Left ventricle myocardium superior (tissue), 1 donor: ENCODE measurements at regions not wholly inside any gene's neighbourhood (a gene's known extent, or its start where the extent isn't known, plus 50 kb on each side); places are given as distances from the start of the nearest gene placed in this dataset.
A peak's percentile ranks its signal among the peaks of the same experiment; 100 is the strongest.
"Not testable (repeated sequence)": the region's sequence is repeated elsewhere in the genome, so short reads cannot be mapped to it uniquely, and the experiment has no call there.

Experiments used
- ATAC-seq: fragments of 200-7000 bp; cut with Tn5 transposase; one replicate; pipeline ENCODE4 v1.9.1; 2020; ENCODE audit warnings: mild to moderate bottlenecking, moderate library complexity
- DNase-seq: peaks from one replicate; pipeline ENCODE4 v3.0.0-alpha.2; 2020
- intact Hi-C: fragments of 100-400 bp; cut with micrococcal nuclease; formaldehyde crosslinking; loops from one replicate; pipeline ENCODE4 v1.11.0; 2022
- donor health status: DM: no; HTN: yes; CAD: no; lungs with severe emphysema.

- intact Hi-C loops = no loop called here
- no peak for ATAC-seq
- DNase-seq = no peak
Measured at GRCh38 chr13:73174521-73175010, 115.8 kb downstream of the KLF5 start.

GRCh38 chr13:73173279-73173811 is 114.5 kb downstream of the KLF5 start:
- no peak for DNase-seq
- ATAC-seq = no peak
- intact Hi-C loops = no loop called here

GRCh38 chr13:73171926-73172325 is 113.1 kb downstream of the KLF5 start:
- ATAC-seq = peak; percentile 87
- DNase-seq = peak; percentile 30
- intact Hi-C loops = no loop called here

- DNase-seq = no peak
- no peak for ATAC-seq
- intact Hi-C loops = no loop called here
Measured at GRCh38 chr13:73171271-73171682, 112.5 kb downstream of the KLF5 start.

- ATAC-seq (no peak), DNase-seq (no peak)
- intact Hi-C loops = no loop called here
Measured at GRCh38 chr13:73169971-73170370, 111.2 kb downstream of the KLF5 start.

GRCh38 chr13:73168953-73169401 is 110.2 kb downstream of the KLF5 start:
- ATAC-seq (no peak), DNase-seq (no peak)
- intact Hi-C loops = no loop called here

GRCh38 chr13:73168226-73168952 is 109.6 kb downstream of the KLF5 start:
- DNase-seq = no peak
- intact Hi-C loops = no loop called here

GRCh38 chr13:73167028-73167820 is 108.4 kb downstream of the KLF5 start:
- ATAC-seq = no peak
- intact Hi-C loops = no loop called here
- no peak for DNase-seq

More at GRCh38 chr13:73168226-73168952, 109.6 kb downstream of the KLF5 start:
- ATAC-seq = no peak

GRCh38 chr13:73166204-73166603 is 107.4 kb downstream of the KLF5 start:
- ATAC-seq = no peak
- no peak for DNase-seq
- intact Hi-C loops = no loop called here

GRCh38 chr13:73162912-73163911 is 104.4 kb downstream of the KLF5 start:
- intact Hi-C loops = no loop called here

GRCh38 chr13:73160371-73161031 is 101.7 kb downstream of the KLF5 start:
- ATAC-seq, DNase-seq, intact Hi-C loops: not testable (repeated sequence)

More at GRCh38 chr13:73162912-73163911, 104.4 kb downstream of the KLF5 start:
- no peak for DNase-seq
- no peak for ATAC-seq

- intact Hi-C loops = no loop called here
- ATAC-seq = no peak
Measured at GRCh38 chr13:73158851-73159250, 100.0 kb downstream of the KLF5 start.

GRCh38 chr13:73157031-73157430 is 98.2 kb downstream of the KLF5 start:
- DNase-seq (no peak), ATAC-seq (no peak)
- intact Hi-C loops = no loop called here

More at GRCh38 chr13:73158851-73159250, 100.0 kb downstream of the KLF5 start:
- DNase-seq = no peak

GRCh38 chr13:73146707-73147106 is 87.9 kb downstream of the KLF5 start:
- no peak for ATAC-seq
- intact Hi-C loops = no loop called here
- no peak for DNase-seq

GRCh38 chr13:73142071-73142470 is 83.3 kb downstream of the KLF5 start:
- intact Hi-C loops = no loop called here
- peak; percentile 41 for ATAC-seq

GRCh38 chr13:73141292-73141771 is 82.5 kb downstream of the KLF5 start:
- no peak for DNase-seq
- no peak for ATAC-seq
- intact Hi-C loops = no loop called here

More at GRCh38 chr13:73142071-73142470, 83.3 kb downstream of the KLF5 start:
- no peak for DNase-seq

GRCh38 chr13:73140801-73141200 is 82.0 kb downstream of the KLF5 start:
- intact Hi-C loops = no loop called here
- no peak for ATAC-seq
- no peak for DNase-seq
